H9 (cell line): ENCODE measurements at regions not wholly inside any gene's neighbourhood (a gene's known extent, or its start where the extent isn't known, plus 50 kb on each side); places are given as distances from the start of the nearest gene placed in this dataset.

Experiments used
- DNase-seq: peaks from one replicate; pipeline ENCODE4 v3.0.0-alpha.2; 2017
- H2AFZ ChIP-seq: one replicate; pipeline ENCODE4 v1.6.1; 2013; ENCODE audit warnings: mild to moderate bottlenecking, low read length, control low read depth, moderate library complexity
- H2AK5ac ChIP-seq: 2 replicates; pipeline ENCODE4 v1.6.1; 2013; ENCODE audit warnings: low read length, control low read depth, mixed read lengths; ENCODE audit not compliant: insufficient read length
- H2BK120ac ChIP-seq: one replicate; pipeline ENCODE4 v1.6.1; 2013; ENCODE audit warnings: low read depth, mild to moderate bottlenecking, low read length, control low read depth, inconsistent platforms; ENCODE audit not compliant: poor library complexity, severe bottlenecking
- H2BK12ac ChIP-seq: 2 replicates; pipeline ENCODE4 v1.6.1; 2013; ENCODE audit warnings: low read length, control low read depth, mixed read lengths, low read depth; ENCODE audit not compliant: insufficient read length
- H2BK15ac ChIP-seq: 2 replicates; pipeline ENCODE4 v1.6.1; 2013; ENCODE audit warnings: low read depth, low read length, control low read depth
- H2BK20ac ChIP-seq: one replicate; pipeline ENCODE4 v1.6.1; 2013; ENCODE audit warnings: low read depth, mild to moderate bottlenecking, low read length, control low read depth, inconsistent platforms; ENCODE audit not compliant: poor library complexity, severe bottlenecking
- H2BK5ac ChIP-seq: 2 replicates; pipeline ENCODE4 v1.6.1; 2013; ENCODE audit warnings: low read length, control low read depth, mixed read lengths; ENCODE audit not compliant: insufficient read length
- H3K14ac ChIP-seq: 2 replicates; pipeline ENCODE4 v1.6.1; 2013; ENCODE audit warnings: low read length, control low read depth; ENCODE audit not compliant: insufficient read depth
- H3K18ac ChIP-seq: 2 replicates; pipeline ENCODE4 v1.6.1; 2013; ENCODE audit warnings: low read depth, mild to moderate bottlenecking, mixed read lengths, low read length, control low read depth; ENCODE audit not compliant: insufficient read length
- H3K23ac ChIP-seq: 2 replicates; pipeline ENCODE4 v1.6.1; 2013; ENCODE audit warnings: low read length, control low read depth, mixed read lengths, low read depth; ENCODE audit not compliant: insufficient read length
- H3K23me2 ChIP-seq: 2 replicates; pipeline ENCODE4 v1.6.1; 2013; ENCODE audit warnings: low read depth, mild to moderate bottlenecking, mixed read lengths, low read length, control low read depth; ENCODE audit not compliant: insufficient read length, poor library complexity, severe bottlenecking
- H3K27ac ChIP-seq: 2 replicates; pipeline ENCODE4 v1.5.1; 2013; ENCODE audit warnings: low read length, control low read depth, mixed read lengths, low read depth; ENCODE audit not compliant: insufficient read length
- H3K27me3 ChIP-seq: 2 replicates; pipeline ENCODE4 v1.6.1; 2013; ENCODE audit warnings: low read length, control low read depth, inconsistent platforms; ENCODE audit not compliant: insufficient read depth
- H3K4ac ChIP-seq: 2 replicates; pipeline ENCODE4 v1.6.1; 2013; ENCODE audit warnings: low read depth, mild to moderate bottlenecking, control low read depth, inconsistent platforms, low read length, moderate library complexity
- H3K4me1 ChIP-seq: 2 replicates; pipeline ENCODE4 v1.6.1; 2013; ENCODE audit warnings: low read length, control low read depth, inconsistent platforms; ENCODE audit not compliant: insufficient read depth
- H3K4me2 ChIP-seq: 2 replicates; pipeline ENCODE4 v1.6.1; 2013; ENCODE audit warnings: low read length, control low read depth, mixed read lengths; ENCODE audit not compliant: insufficient read length, insufficient read depth
- H3K56ac ChIP-seq: 2 replicates; pipeline ENCODE4 v1.6.1; 2013; ENCODE audit warnings: low read depth, mild to moderate bottlenecking, mixed read lengths, low read length, control low read depth; ENCODE audit not compliant: insufficient read length
- H3K79me1 ChIP-seq: 2 replicates; pipeline ENCODE4 v1.6.1; 2013; ENCODE audit warnings: low read depth, mild to moderate bottlenecking, moderate library complexity, low read length, control low read depth, inconsistent platforms; ENCODE audit not compliant: insufficient read depth, poor library complexity, severe bottlenecking
- H3K79me2 ChIP-seq: 2 replicates; pipeline ENCODE4 v1.6.1; 2013; ENCODE audit warnings: low read length, control low read depth, inconsistent platforms; ENCODE audit not compliant: insufficient read depth
- H3K9ac ChIP-seq: 2 replicates; pipeline ENCODE4 v1.6.1; 2013; ENCODE audit warnings: low read length, control low read depth, mixed read lengths; ENCODE audit not compliant: insufficient read length; ENCODE audit errors: extremely low read depth
- H3K9me3 ChIP-seq: one replicate; pipeline ENCODE4 v1.6.1; 2013; ENCODE audit warnings: low read depth, low read length, inconsistent platforms; ENCODE audit not compliant: control insufficient read depth
- H3T11ph ChIP-seq: one replicate; pipeline ENCODE4 v1.6.1; 2013; ENCODE audit warnings: mild to moderate bottlenecking, low read length, control low read depth, inconsistent platforms
- H4K20me1 ChIP-seq: one replicate; pipeline ENCODE4 v1.6.1; 2013; ENCODE audit not compliant: control insufficient read depth, insufficient read length, insufficient read depth
- H4K5ac ChIP-seq: 2 replicates; pipeline ENCODE4 v1.6.1; 2013; ENCODE audit warnings: low read depth, mild to moderate bottlenecking, mixed read lengths, low read length, control low read depth; ENCODE audit not compliant: insufficient read length
- H4K8ac ChIP-seq: replicated peaks from 2 replicates; pipeline ENCODE4 v1.6.1; 2013; ENCODE audit warnings: low read length, control low read depth, mixed read lengths, low read depth; ENCODE audit not compliant: insufficient read length
- H4K91ac ChIP-seq: 2 replicates; pipeline ENCODE4 v1.6.1; 2013; ENCODE audit warnings: low read depth, mild to moderate bottlenecking, moderate library complexity, mixed read lengths, low read length, control low read depth; ENCODE audit not compliant: insufficient read length
- H3K27ac Mint-ChIP-seq, 3 experiments: 2 replicates in 2 of 3; 3 replicates in 1 of 3; pipeline ENCODE4 v1.8.0; 2020 to 2021; ENCODE audit warnings: mixed read lengths in 3 of 3, mild to moderate bottlenecking in 1 of 3, moderate library complexity in 1 of 3
- H3K27me3 Mint-ChIP-seq: 2 replicates; pipeline ENCODE4 v1.8.0; 2021; ENCODE audit warnings: low read depth, mild to moderate bottlenecking, moderate library complexity, mixed read lengths
- H3K36me3 Mint-ChIP-seq, 3 experiments: 2 replicates in 2 of 3; 3 replicates in 1 of 3; pipeline ENCODE4 v1.8.0; 2020 to 2021; ENCODE audit warnings: low read depth in 3 of 3, mixed read lengths in 3 of 3; ENCODE audit not compliant: insufficient read depth in 1 of 3
- H3K4me1 Mint-ChIP-seq, 2 experiments: 2 replicates each; pipeline ENCODE4 v1.8.0; 2020; ENCODE audit warnings: mixed read lengths in 2 of 2
- H3K4me3 Mint-ChIP-seq, 2 experiments: 2 replicates in 1 of 2; 3 replicates in 1 of 2; pipeline ENCODE4 v1.8.0; 2020 to 2021; ENCODE audit warnings: mild to moderate bottlenecking in 2 of 2, mixed read lengths in 2 of 2, moderate library complexity in 1 of 2
- H3K9me3 Mint-ChIP-seq, 2 experiments: 2 replicates in 1 of 2; 3 replicates in 1 of 2; pipeline ENCODE4 v1.8.0; 2020; ENCODE audit warnings: mild to moderate bottlenecking in 2 of 2, mixed read lengths in 2 of 2, moderate library complexity in 1 of 2
- CTCF ChIP-seq: fragments of 200-600 bp; sonication (generic); conservative IDR thresholded peaks from 3 replicates; pipeline ENCODE4 v1.8.0; 2021; ENCODE audit warnings: antibody characterized with exemption, mild to moderate bottlenecking
- WGBS: extraction: QIAGEN DNeasy Blood & Tissue Kit; methylation state at CpG from one replicate; pipeline ENCODE4 v1.1.7; 2013; ENCODE audit warnings: missing lambda C conversion rate, low lambda C conversion rate, mixed read lengths; ENCODE audit not compliant: insufficient read length; ENCODE audit errors: extremely low coverage; 5-methylcytosine and 5-hydroxymethylcytosine counted together

- Histone ChIP-seq H4K5ac (no peak overlapping the region), H3T11ph (no peak overlapping the region), H4K91ac (no peak overlapping the region), H2BK12ac (no peak overlapping the region), H2AFZ (no peak overlapping the region), H3K23ac (no peak overlapping the region), H4K8ac (no peak overlapping the region), H3K23me2 (no peaks in the 10 kb centered on the region), H3K27ac (no peak overlapping the region), H3K18ac (no peak overlapping the region), H3K9ac (no peak overlapping the region), H4K20me1 (no peaks in the 10 kb centered on the region), H3K4me2 (no peak overlapping the region), H2BK5ac (no peak overlapping the region), H2BK120ac (no peak overlapping the region), H3K9me3 (no peaks in the 10 kb centered on the region), H3K14ac (no peak overlapping the region), H2BK20ac (no peak overlapping the region), H2BK15ac (no peak overlapping the region), H3K27me3 (peaks cover 19% of the 10 kb centered on the region; the same call in 1 of the 2 replicates), H3K4me1 (peaks cover 3% of the 10 kb centered on the region; the same call in 1 of the 2 replicates), H3K56ac (no peak overlapping the region), H3K79me2 (no peaks in the 10 kb centered on the region), H3K79me1 (no peaks in the 10 kb centered on the region), H2AK5ac (no peak overlapping the region), H3K4ac (no peak overlapping the region)
- no peak for TF ChIP-seq CTCF
- H3K36me3 Mint-ChIP-seq: peaks cover 0 to 5% (median 0%) of the 10 kb centered on the region in 3 experiments; a peak in 1 of 7 replicates
- H3K4me3 Mint-ChIP-seq: peak overlapping the region; percentile 13 to 60; a peak in 4 of 5 replicates
- peak overlapping the region in 1 of 3 experiments; percentile 37; a peak in 1 of 7 replicates for H3K27ac Mint-ChIP-seq
- peaks cover 23 to 26% of the 10 kb centered on the region in 2 experiments for H3K4me1 Mint-ChIP-seq
- H3K27me3 Mint-ChIP-seq: peaks cover 55% of the 10 kb centered on the region
- no CpG with 5 or more reads among the region's 2 CpGs for WGBS
- H3K9me3 Mint-ChIP-seq: peaks cover 0 to 5% of the 10 kb centered on the region in 2 experiments; a peak in 1 of 5 replicates
- DNase-seq: peak; percentile 27
These were observed 1048.0 kb downstream of the LRFN5 start for GRCh38 chr14:42654707-42655106.
